GM23338 (cell line): ENCODE measurements at regions not wholly inside any gene's neighbourhood (a gene's known extent, or its start where the extent isn't known, plus 50 kb on each side); places are given as distances from the start of the nearest gene placed in this dataset.
A peak's percentile ranks its signal among the peaks of the same experiment; 100 is the strongest.
"Not testable (repeated sequence)": the region's sequence is repeated elsewhere in the genome, so short reads cannot be mapped to it uniquely, and the experiment has no call there.

Source experiments
- ATAC-seq: fragments of 200-7000 bp; cut with Tn5 transposase; 3 replicates; pipeline ENCODE4 v1.9.1; 2020
- DNase-seq: peaks from one replicate; pipeline ENCODE4 v3.0.0-alpha.2; 2015; ENCODE audit warnings: low spot score
- H2AFZ ChIP-seq: fragments of 200-600 bp; sonication (generic); 2 replicates; pipeline ENCODE4 v1.8.0; 2016; ENCODE audit warnings: antibody characterized with exemption, mild to moderate bottlenecking, moderate library complexity
- H3F3A ChIP-seq: fragments of 200-600 bp; sonication (generic); replicated peaks from 2 replicates; pipeline ENCODE4 v1.8.0; 2017; ENCODE audit warnings: antibody characterized with exemption, mixed run types, low read depth
- H3K27ac ChIP-seq: fragments of 200-600 bp; sonication (generic); 2 replicates; pipeline ENCODE4 v1.6.1; 2016; ENCODE audit warnings: low read depth
- H3K27me3 ChIP-seq: fragments of 200-600 bp; sonication (generic); 2 replicates; pipeline ENCODE4 v1.8.0; 2016; ENCODE audit warnings: mild to moderate bottlenecking, mixed run types, moderate library complexity; ENCODE audit not compliant: insufficient read depth
- H3K36me3 ChIP-seq: fragments of 200-600 bp; sonication (generic); 2 replicates; pipeline ENCODE4 v1.8.0; 2016; ENCODE audit warnings: mild to moderate bottlenecking; ENCODE audit not compliant: insufficient read depth
- H3K4me1 ChIP-seq: fragments of 200-600 bp; sonication (generic); 2 replicates; pipeline ENCODE4 v1.8.0; 2016; ENCODE audit warnings: mild to moderate bottlenecking, moderate library complexity; ENCODE audit not compliant: insufficient read depth
- H3K4me2 ChIP-seq: fragments of 200-600 bp; sonication (generic); 2 replicates; pipeline ENCODE4 v1.7.1; 2017; ENCODE audit warnings: mixed run types
- H3K4me3 ChIP-seq: fragments of 200-600 bp; sonication (generic); 2 replicates; pipeline ENCODE4 v1.6.1; 2016; ENCODE audit warnings: mixed run types
- H3K79me2 ChIP-seq: fragments of 200-600 bp; sonication (generic); replicated peaks from 2 replicates; pipeline ENCODE4 v1.8.0; 2017; ENCODE audit warnings: mild to moderate bottlenecking; ENCODE audit not compliant: insufficient read depth
- H3K9me2 ChIP-seq: fragments of 200-600 bp; sonication (generic); 2 replicates; pipeline ENCODE4 v1.8.0; 2017; ENCODE audit not compliant: insufficient read depth
- H4K20me1 ChIP-seq: fragments of 200-600 bp; sonication (generic); replicated peaks from 2 replicates; pipeline ENCODE4 v1.8.0; 2017; ENCODE audit warnings: mild to moderate bottlenecking; ENCODE audit not compliant: insufficient read depth
- H3K27ac Mint-ChIP-seq: 2 replicates; pipeline ENCODE4 v1.8.0; 2020; ENCODE audit warnings: inconsistent platforms, mild to moderate bottlenecking, moderate library complexity, mixed read lengths
- H3K27me3 Mint-ChIP-seq: 3 replicates; pipeline ENCODE4 v1.8.0; 2022; ENCODE audit warnings: low read depth, mild to moderate bottlenecking, moderate library complexity, mixed read lengths, inconsistent platforms; ENCODE audit not compliant: insufficient read depth, poor library complexity
- H3K36me3 Mint-ChIP-seq: 3 replicates; pipeline ENCODE4 v1.8.0; 2021; ENCODE audit warnings: low read depth, mild to moderate bottlenecking, inconsistent platforms, moderate library complexity, mixed read lengths
- H3K4me1 Mint-ChIP-seq: 3 replicates; pipeline ENCODE4 v1.8.0; 2020; ENCODE audit warnings: mild to moderate bottlenecking, inconsistent platforms, mixed read lengths
- H3K4me3 Mint-ChIP-seq: 3 replicates; pipeline ENCODE4 v1.8.0; 2021; ENCODE audit warnings: moderate library complexity, mild to moderate bottlenecking, inconsistent platforms, mixed read lengths
- H3K9me3 Mint-ChIP-seq: 3 replicates; pipeline ENCODE4 v1.8.0; 2020; ENCODE audit warnings: moderate library complexity, mild to moderate bottlenecking, inconsistent platforms, mixed read lengths
- CTCF ChIP-seq, 2 experiments: fragments of 200-600 bp in 1 of 2; sonication (generic) in 1 of 2; conservative IDR thresholded peaks; 2 replicates each; pipeline versions ENCODE4 v1.5.1 to v1.6.1; 2016 to 2017; ENCODE audit warnings: antibody characterized with exemption in 2 of 2, low read depth in 2 of 2, mild to moderate bottlenecking in 2 of 2, moderate library complexity in 1 of 2
- EZH2 ChIP-seq: fragments of 200-600 bp; sonication (generic); IDR thresholded peaks from one replicate; pipeline ENCODE4 v1.8.0; 2017; ENCODE audit warnings: antibody characterized with exemption, mild to moderate bottlenecking, low read depth; ENCODE audit not compliant: unreplicated experiment
- JUNB ChIP-seq: IDR thresholded peaks from one replicate; pipeline ENCODE4 v1.6.1; 2016; ENCODE audit warnings: antibody characterized with exemption; ENCODE audit not compliant: unreplicated experiment
- NANOG ChIP-seq: IDR thresholded peaks from 2 replicates; pipeline ENCODE4 v1.6.1; 2016; ENCODE audit warnings: antibody characterized with exemption, borderline replicate concordance
- POLR2AphosphoS5 ChIP-seq: IDR thresholded peaks from 2 replicates; pipeline ENCODE4 v1.6.1; 2016; ENCODE audit warnings: antibody characterized with exemption, low read depth
- ZNF114 ChIP-seq: fragments of 250-450 bp; sonication (Bioruptor Pico); IDR thresholded peaks from 2 replicates; pipeline ENCODE4 v1.5.0; 2020; ENCODE audit warnings: mild to moderate bottlenecking, moderate library complexity

GRCh38 chr10:123283371-123283770, 129.2 kb downstream of the BUB3 start:
- not testable (repeated sequence) for H4K20me1 ChIP-seq, H3F3A ChIP-seq, H3K27ac ChIP-seq, H3K27me3 Mint-ChIP-seq, H3K4me3 Mint-ChIP-seq, H3K4me1 ChIP-seq, H3K4me3 ChIP-seq, ATAC-seq, H3K27ac Mint-ChIP-seq, DNase-seq, H2AFZ ChIP-seq, H3K4me1 Mint-ChIP-seq, H3K27me3 ChIP-seq, H3K9me2 ChIP-seq, H3K36me3 ChIP-seq, H3K36me3 Mint-ChIP-seq, H3K79me2 ChIP-seq, H3K4me2 ChIP-seq, H3K9me3 Mint-ChIP-seq

GRCh38 chr10:123284022-123284421, 129.8 kb downstream of the BUB3 start:
- Histone ChIP-seq H3K4me3 (no peak overlapping the region), H3K9me2 (no peaks in the 10 kb centered on the region), H3K27me3 (no peaks in the 10 kb centered on the region), H3K4me2 (no peak overlapping the region), H3K36me3 (no peaks in the 10 kb centered on the region), H2AFZ (no peak overlapping the region), H3K27ac (no peak overlapping the region), H3K4me1 (no peaks in the 10 kb centered on the region), H3F3A (no peaks in the 10 kb centered on the region), H3K79me2 (no peaks in the 10 kb centered on the region), H4K20me1 (no peaks in the 10 kb centered on the region)
- H3K27me3 Mint-ChIP-seq = no peaks in the 10 kb centered on the region
- no peak overlapping the region for H3K4me3 Mint-ChIP-seq
- H3K36me3 Mint-ChIP-seq = no peaks in the 10 kb centered on the region; the same call in 2 of the 3 replicates
- 0 out of 3 replicates have a peak, but pooled peaks cover 3% of the 10 kb centered on the region for H3K4me1 Mint-ChIP-seq
- DNase-seq (peak; percentile 33), ATAC-seq (peak; percentile 77)
- TF ChIP-seq POLR2AphosphoS5 (no peak), CTCF (conservative IDR thresholded peaks at IDR 0.05; ENCODE audit: low read depth in 2 of 2) (peak; percentile 27 to 39), JUNB (no peak), NANOG (no peak), EZH2 (no peak)
- H3K9me3 Mint-ChIP-seq = no peaks in the 10 kb centered on the region
- no peak overlapping the region for H3K27ac Mint-ChIP-seq

GRCh38 chr10:123287594-123288247, 133.5 kb downstream of the BUB3 start:
- DNase-seq = no peak
- no peak overlapping the region for H3K27ac Mint-ChIP-seq
- H3K9me3 Mint-ChIP-seq = peaks cover 5% of the 10 kb centered on the region; the same call in 1 of the 3 replicates
- H3K27me3 Mint-ChIP-seq = no peaks in the 10 kb centered on the region
- Histone ChIP-seq H3K79me2 (no peaks in the 10 kb centered on the region), H3K4me1 (no peaks in the 10 kb centered on the region), H3K36me3 (no peaks in the 10 kb centered on the region), H3F3A (no peaks in the 10 kb centered on the region), H3K27me3 (no peaks in the 10 kb centered on the region), H4K20me1 (no peaks in the 10 kb centered on the region), H3K27ac (no peak overlapping the region), H2AFZ (no peak overlapping the region), H3K4me3 (no peak overlapping the region), H3K9me2 (peaks cover 3% of the 10 kb centered on the region; the same call in 1 of the 2 replicates), H3K4me2 (no peak overlapping the region)
- TF ChIP-seq ZNF114 (CRISPR knock-in tag) (no peak), EZH2 (no peak)
- ATAC-seq = no peak
- H3K4me3 Mint-ChIP-seq = no peak overlapping the region
- H3K4me1 Mint-ChIP-seq = 0 out of 3 replicates have a peak, but pooled peaks cover 3% of the 10 kb centered on the region
- peaks cover 3% of the 10 kb centered on the region; the same call in 2 of the 3 replicates for H3K36me3 Mint-ChIP-seq
